22Rv1 (cell line): ENCODE measurements at regions not wholly inside any gene's neighbourhood (a gene's known extent, or its start where the extent isn't known, plus 50 kb on each side); places are given as distances from the start of the nearest gene placed in this dataset.

Experiments
- ZFX ChIP-seq: fragments of 450-650 bp; IDR thresholded peaks from 2 replicates; pipeline ENCODE4 v1.6.1; 2017; ENCODE audit warnings: antibody characterized with exemption, borderline replicate concordance
- TF ChIP-seq, protein P1 (sequence below): fragments of 450-650 bp; IDR thresholded peaks from 2 replicates; pipeline ENCODE4 v1.5.1; 2017; ENCODE audit warnings: mild to moderate bottlenecking

DNA sequence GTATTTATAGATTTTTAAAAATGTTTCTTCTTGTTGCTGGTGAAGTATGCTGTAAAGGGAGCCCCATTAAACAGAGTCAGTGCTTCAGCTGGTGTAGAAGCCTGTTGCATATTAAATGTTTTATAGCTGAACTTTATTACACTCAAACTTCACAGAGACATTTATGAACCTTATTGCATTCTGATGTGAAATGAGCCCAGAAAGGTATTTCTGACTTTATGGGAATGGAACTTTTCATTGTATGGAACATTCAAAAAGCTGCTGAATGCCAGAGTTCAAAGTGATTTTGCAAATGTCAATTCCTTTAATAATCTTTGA is 329.3 kb upstream of the RASGRP1 start:
- TF ChIP-seq, protein P1, sequence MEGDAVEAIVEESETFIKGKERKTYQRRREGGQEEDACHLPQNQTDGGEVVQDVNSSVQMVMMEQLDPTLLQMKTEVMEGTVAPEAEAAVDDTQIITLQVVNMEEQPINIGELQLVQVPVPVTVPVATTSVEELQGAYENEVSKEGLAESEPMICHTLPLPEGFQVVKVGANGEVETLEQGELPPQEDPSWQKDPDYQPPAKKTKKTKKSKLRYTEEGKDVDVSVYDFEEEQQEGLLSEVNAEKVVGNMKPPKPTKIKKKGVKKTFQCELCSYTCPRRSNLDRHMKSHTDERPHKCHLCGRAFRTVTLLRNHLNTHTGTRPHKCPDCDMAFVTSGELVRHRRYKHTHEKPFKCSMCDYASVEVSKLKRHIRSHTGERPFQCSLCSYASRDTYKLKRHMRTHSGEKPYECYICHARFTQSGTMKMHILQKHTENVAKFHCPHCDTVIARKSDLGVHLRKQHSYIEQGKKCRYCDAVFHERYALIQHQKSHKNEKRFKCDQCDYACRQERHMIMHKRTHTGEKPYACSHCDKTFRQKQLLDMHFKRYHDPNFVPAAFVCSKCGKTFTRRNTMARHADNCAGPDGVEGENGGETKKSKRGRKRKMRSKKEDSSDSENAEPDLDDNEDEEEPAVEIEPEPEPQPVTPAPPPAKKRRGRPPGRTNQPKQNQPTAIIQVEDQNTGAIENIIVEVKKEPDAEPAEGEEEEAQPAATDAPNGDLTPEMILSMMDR = no peak
- no peak for TF ChIP-seq ZFX
